HEK293 (cell line): ENCODE measurements at regions not wholly inside any gene's neighbourhood (a gene's known extent, or its start where the extent isn't known, plus 50 kb on each side); places are given as distances from the start of the nearest gene placed in this dataset.

Source experiments
- CTCF ChIA-PET: fragments of 350-600 bp; formaldehyde crosslinking; extraction: SDS; loops from one replicate; lab custom pipeline; 2021; ENCODE audit warnings: antibody characterized with exemption; lab: Yijun Ruan, JAX
- POLR2A ChIA-PET: fragments of 300-600 bp; formaldehyde crosslinking; extraction: SDS; loops from one replicate; lab custom pipeline; 2020; ENCODE audit warnings: antibody characterized with exemption, inconsistent platforms; lab: Yijun Ruan, JAX
- H3K27ac ChIP-seq: fragments of 200-500 bp; sonication (Bioruptor generic); 2 replicates; pipeline ENCODE4 v1.5.1; 2014; ENCODE audit warnings: low read depth, low read length, control low read depth, inconsistent platforms; ENCODE audit errors: extremely low read depth
- H3K36me3 ChIP-seq, 2 experiments: fragments of 200-500 bp in 1 of 2; sonication (Bioruptor generic) in 1 of 2; 1 replicate in 1 of 2; 2 replicates in 1 of 2; pipeline ENCODE4 v1.5.1; 2014 to 2017; ENCODE audit warnings: inconsistent platforms in 2 of 2, low read length in 2 of 2; ENCODE audit not compliant: control insufficient read depth in 2 of 2, insufficient read depth in 1 of 2
- H3K4me1 ChIP-seq: fragments of 200-500 bp; sonication (Bioruptor generic); 2 replicates; pipeline ENCODE4 v1.5.1; 2014; ENCODE audit warnings: mild to moderate bottlenecking, low read length, inconsistent platforms; ENCODE audit not compliant: control insufficient read depth, insufficient read depth
- H3K4me3 ChIP-seq: 2 replicates; pipeline ENCODE4 v1.5.1; 2011; ENCODE audit warnings: low read depth, mild to moderate bottlenecking, control low read depth, low read length, moderate library complexity
- H3K9me3 ChIP-seq: fragments of 200-500 bp; sonication (Bioruptor generic); 2 replicates; pipeline ENCODE4 v1.5.1; 2014; ENCODE audit warnings: low read depth, low read length, inconsistent platforms; ENCODE audit not compliant: control insufficient read depth, insufficient read depth
- BCL11A ChIP-seq: fragments of 450-650 bp; formaldehyde crosslinking; IDR thresholded peaks from 2 replicates; pipeline ENCODE4 v1.5.1; 2016; ENCODE audit warnings: low read depth, missing biosample characterization, missing genetic modification characterization
- BCL6B ChIP-seq: fragments of 450-650 bp; formaldehyde crosslinking; IDR thresholded peaks from 2 replicates; pipeline ENCODE4 v1.5.1; 2017; ENCODE audit warnings: missing biosample characterization, missing genetic modification characterization
- KLF1 ChIP-seq: fragments of 450-650 bp; formaldehyde crosslinking; IDR thresholded peaks from 2 replicates; pipeline ENCODE4 v1.5.1; 2016; ENCODE audit warnings: missing biosample characterization, missing genetic modification characterization
- KLF10 ChIP-seq: fragments of 450-650 bp; IDR thresholded peaks from 2 replicates; pipeline ENCODE4 v1.5.1; 2018; ENCODE audit warnings: missing biosample characterization, mild to moderate bottlenecking, missing genetic modification characterization
- OVOL3 ChIP-seq: fragments of 450-650 bp; formaldehyde crosslinking; IDR thresholded peaks from 2 replicates; pipeline ENCODE4 v1.5.1; 2016; ENCODE audit warnings: missing biosample characterization, missing genetic modification characterization
- PBX3 ChIP-seq: sonication (generic); formaldehyde crosslinking; IDR thresholded peaks from 2 replicates; pipeline ENCODE4 v1.8.1; 2022; ENCODE audit warnings: mild to moderate bottlenecking, moderate library complexity, missing genetic modification reagents
- RBAK ChIP-seq: fragments of 450-650 bp; formaldehyde crosslinking; IDR thresholded peaks from 2 replicates; pipeline ENCODE4 v1.5.1; 2016; ENCODE audit warnings: missing biosample characterization, missing genetic modification characterization
- SALL2 ChIP-seq: fragments of 450-650 bp; formaldehyde crosslinking; IDR thresholded peaks from 2 replicates; pipeline ENCODE4 v1.5.0; 2017; ENCODE audit warnings: missing biosample characterization, mild to moderate bottlenecking, missing genetic modification characterization, borderline replicate concordance
- ZBTB17 ChIP-seq: fragments of 450-650 bp; formaldehyde crosslinking; IDR thresholded peaks from 2 replicates; pipeline ENCODE4 v1.5.1; 2016; ENCODE audit warnings: missing biosample characterization, missing genetic modification characterization
- ZBTB26 ChIP-seq: fragments of 450-650 bp; formaldehyde crosslinking; optimal IDR thresholded peaks from 2 replicates; pipeline ENCODE3; 2016; ENCODE audit warnings: missing biosample characterization, mild to moderate bottlenecking, missing genetic modification characterization
- ZBTB6 ChIP-seq: fragments of 450-650 bp; formaldehyde crosslinking; IDR thresholded peaks from 2 replicates; pipeline ENCODE4 v1.5.1; 2017; ENCODE audit warnings: missing biosample characterization, missing genetic modification characterization
- ZNF132 ChIP-seq: fragments of 450-650 bp; formaldehyde crosslinking; IDR thresholded peaks from 2 replicates; pipeline ENCODE4 v1.5.1; 2017; ENCODE audit warnings: missing biosample characterization, missing genetic modification characterization, borderline replicate concordance
- ZNF184 ChIP-seq: fragments of 450-650 bp; IDR thresholded peaks from 2 replicates; pipeline ENCODE4 v1.5.1; 2018; ENCODE audit warnings: missing biosample characterization, mild to moderate bottlenecking, missing genetic modification characterization
- ZNF202 ChIP-seq: fragments of 450-650 bp; formaldehyde crosslinking; IDR thresholded peaks from 2 replicates; pipeline ENCODE4 v1.5.1; 2016; ENCODE audit warnings: missing biosample characterization, missing genetic modification characterization, borderline replicate concordance
- ZNF292 ChIP-seq: fragments of 450-650 bp; formaldehyde crosslinking; IDR thresholded peaks from 2 replicates; pipeline ENCODE4 v1.5.1; 2016; ENCODE audit warnings: low read depth, missing biosample characterization, missing genetic modification characterization, borderline replicate concordance
- ZNF548 ChIP-seq: fragments of 450-650 bp; formaldehyde crosslinking; IDR thresholded peaks from 2 replicates; pipeline ENCODE4 v1.5.1; 2016; ENCODE audit warnings: missing biosample characterization, missing genetic modification characterization
- ZNF560 ChIP-seq: fragments of 450-650 bp; formaldehyde crosslinking; IDR thresholded peaks from 2 replicates; pipeline ENCODE4 v1.5.1; 2017; ENCODE audit warnings: missing biosample characterization, missing genetic modification characterization, borderline replicate concordance
- ZNF580 ChIP-seq: fragments of 450-650 bp; formaldehyde crosslinking; IDR thresholded peaks from 2 replicates; pipeline ENCODE4 v1.5.1; 2016; ENCODE audit warnings: missing biosample characterization, missing genetic modification characterization
- ZNF621 ChIP-seq: fragments of 450-650 bp; formaldehyde crosslinking; IDR thresholded peaks from 2 replicates; pipeline ENCODE4 v1.5.1; 2017; ENCODE audit warnings: missing biosample characterization, missing genetic modification characterization
- ZNF623 ChIP-seq: fragments of 450-650 bp; formaldehyde crosslinking; IDR thresholded peaks from 2 replicates; pipeline ENCODE4 v1.5.1; 2016; ENCODE audit warnings: missing biosample characterization, missing genetic modification characterization
- ZNF626 ChIP-seq: fragments of 450-650 bp; sonication (Bioruptor Pico); formaldehyde crosslinking; IDR thresholded peaks from 2 replicates; pipeline ENCODE4 v1.5.1; 2018; ENCODE audit warnings: missing biosample characterization, missing genetic modification characterization, inconsistent platforms
- ZNF654 ChIP-seq: fragments of 450-650 bp; formaldehyde crosslinking; IDR thresholded peaks from 2 replicates; pipeline ENCODE4 v1.5.1; 2016; ENCODE audit warnings: low read depth, missing biosample characterization, missing genetic modification characterization
- ZNF747 ChIP-seq: fragments of 450-650 bp; formaldehyde crosslinking; IDR thresholded peaks from 2 replicates; pipeline ENCODE4 v1.5.1; 2016; ENCODE audit warnings: missing biosample characterization, missing genetic modification characterization
- ZNF830 ChIP-seq: fragments of 450-650 bp; IDR thresholded peaks from 2 replicates; pipeline ENCODE4 v1.5.0; 2018; ENCODE audit warnings: missing biosample characterization, missing genetic modification characterization, low read depth, mild to moderate bottlenecking, moderate library complexity
- ZNF837 ChIP-seq: fragments of 450-650 bp; formaldehyde crosslinking; IDR thresholded peaks from 2 replicates; pipeline ENCODE4 v1.5.1; 2016; ENCODE audit warnings: missing biosample characterization, missing genetic modification characterization

- TF ChIP-seq ZNF747 (no peak), ZNF548 (tag by site-specific recombination) (no peak), ZBTB26 (tag by site-specific recombination) (no peak), ZBTB17 (tag by site-specific recombination) (no peak), PBX3 (CRISPR knock-in tag) (no peak), RBAK (tag by site-specific recombination) (no peak)
These were observed 302.0 kb downstream of the ETS1 start (continued) for GRCh38 chr11:128285321-128285720.

- TF ChIP-seq ZNF621 (tag by site-specific recombination) (no peak), ZBTB6 (tag by site-specific recombination) (no peak), ZNF292 (tag by site-specific recombination) (no peak), ZNF626 (no peak), ZNF184 (tag by site-specific recombination) (no peak), ZNF654 (tag by site-specific recombination) (no peak), ZNF837 (no peak), ZNF132 (tag by site-specific recombination) (no peak), ZNF580 (tag by site-specific recombination) (no peak), ZNF830 (tag by site-specific recombination) (no peak), OVOL3 (no peak), ZNF202 (tag by site-specific recombination) (no peak), ZNF623 (tag by site-specific recombination) (no peak), KLF1 (tag by site-specific recombination) (no peak), SALL2 (tag by site-specific recombination) (no peak), BCL11A (tag by site-specific recombination) (no peak), KLF10 (tag by site-specific recombination) (no peak), BCL6B (no peak), ZNF560 (tag by site-specific recombination) (no peak)
- POLR2A ChIA-PET: no interaction called here
- H3K4me1 ChIP-seq: no peaks in the 10 kb centered on the region; the same call in 1 of the 2 replicates
- no peaks in the 10 kb centered on the region for H3K9me3 ChIP-seq
- no peaks in the 10 kb centered on the region for H3K36me3 ChIP-seq
- CTCF ChIA-PET: interaction anchor here (0.6 to 4.9 kb wide), 9 partner anchors 19 to 546 kb away, joined by 3 to 16 read pairs (median 3); no protein-coding TSS in a partner anchor
- no peak overlapping the region for H3K27ac ChIP-seq
- no peak overlapping the region for H3K4me3 ChIP-seq
These were observed 302.7 kb downstream of the ETS1 start for GRCh38 chr11:128284634-128285033.
